SK-N-SH (cell line): ENCODE measurements at regions not wholly inside any gene's neighbourhood (a gene's known extent, or its start where the extent isn't known, plus 50 kb on each side); places are given as distances from the start of the nearest gene placed in this dataset.

Experiments used
- CTCF ChIA-PET: fragments of 300-600, 350-600 bp; formaldehyde crosslinking; extraction: SDS; loops from one replicate; lab custom pipeline; 2021; lab: Yijun Ruan, JAX
- POLR2A ChIA-PET: fragments of 350-600 bp; sonication (Branson Sonifier 250); formaldehyde crosslinking; extraction: SDS; loops from one replicate; lab custom pipeline; 2020; ENCODE audit warnings: antibody characterized with exemption, inconsistent platforms; lab: Yijun Ruan, JAX
- DNase-seq: peaks from one replicate; pipeline ENCODE4 v3.0.0; 2012
- H2AFZ ChIP-seq: fragments of 200-600 bp; sonication (generic); 2 replicates; pipeline ENCODE4 v1.8.1; 2016; ENCODE audit warnings: antibody characterized with exemption, mild to moderate bottlenecking, low read depth
- H3F3A ChIP-seq: fragments of 200-600 bp; sonication (generic); replicated peaks from 2 replicates; pipeline ENCODE3; 2016; ENCODE audit warnings: antibody characterized with exemption, mild to moderate bottlenecking; ENCODE audit not compliant: insufficient read depth
- H3K27ac ChIP-seq, 2 experiments: fragments of 200-500 bp in 1 of 2; fragments of 200-600 bp in 1 of 2; sonication (Bioruptor generic) in 1 of 2; sonication (generic), shearing (Covaris generic) in 1 of 2; 2 replicates each; pipeline versions ENCODE4 v1.5.1 to v1.6.1; 2014 to 2016; ENCODE audit warnings: low read depth in 2 of 2, inconsistent platforms in 1 of 2, low read length in 1 of 2, mild to moderate bottlenecking in 1 of 2, mixed read lengths in 1 of 2
- H3K27me3 ChIP-seq: fragments of 200-600 bp; sonication (generic), shearing (Covaris generic); 2 replicates; pipeline ENCODE4 v1.6.1; 2016; ENCODE audit warnings: mixed run types; ENCODE audit not compliant: insufficient read depth
- H3K36me3 ChIP-seq, 2 experiments: fragments of 200-500 bp in 1 of 2; fragments of 200-600 bp in 1 of 2; sonication (Bioruptor generic) in 1 of 2; sonication (generic) in 1 of 2; replicated peaks in 1 of 2; 2 replicates each; pipeline versions ENCODE3 to v1.5.1; 2014 to 2016; ENCODE audit warnings: low read length in 1 of 2, mild to moderate bottlenecking in 1 of 2; ENCODE audit not compliant: insufficient read depth in 2 of 2, control insufficient read depth in 1 of 2
- H3K4me1 ChIP-seq, 2 experiments: fragments of 200-500 bp in 1 of 2; fragments of 200-600 bp in 1 of 2; sonication (Bioruptor generic) in 1 of 2; sonication (generic), shearing (Covaris generic) in 1 of 2; 2 replicates each; pipeline versions ENCODE4 v1.5.1 to v1.6.1; 2014 to 2016; ENCODE audit warnings: low read depth in 1 of 2, low read length in 1 of 2, mixed run types in 1 of 2; ENCODE audit not compliant: insufficient read depth in 2 of 2, control insufficient read depth in 1 of 2
- H3K4me2 ChIP-seq: fragments of 200-600 bp; sonication (generic), shearing (Covaris generic); 2 replicates; pipeline ENCODE4 v1.6.1; 2017; ENCODE audit warnings: mixed run types
- H3K4me3 ChIP-seq, 2 experiments: fragments of 200-500 bp in 1 of 2; fragments of 200-600 bp in 1 of 2; sonication (Bioruptor generic) in 1 of 2; sonication (generic), shearing (Covaris generic) in 1 of 2; 2 replicates each; pipeline versions ENCODE4 v1.5.1 to v1.8.1; 2014 to 2016; ENCODE audit warnings: low read depth in 2 of 2, inconsistent platforms in 1 of 2, low read length in 1 of 2, mild to moderate bottlenecking in 1 of 2, mixed read lengths in 1 of 2, moderate library complexity in 1 of 2
- H3K79me2 ChIP-seq: fragments of 200-600 bp; sonication (generic); 2 replicates; pipeline ENCODE4 v1.8.1; 2017; ENCODE audit warnings: mild to moderate bottlenecking; ENCODE audit not compliant: insufficient read depth
- H3K9ac ChIP-seq: fragments of 200-600 bp; sonication (generic); 2 replicates; pipeline ENCODE4 v1.6.1; 2017; ENCODE audit warnings: mixed run types
- H3K9me2 ChIP-seq: fragments of 200-600 bp; sonication (generic); 2 replicates; pipeline ENCODE4 v1.6.1; 2017; ENCODE audit warnings: mixed run types
- H3K9me3 ChIP-seq: fragments of 200-600 bp; sonication (generic); 2 replicates; pipeline ENCODE4 v1.6.1; 2017; ENCODE audit warnings: mixed run types, mild to moderate bottlenecking, moderate library complexity
- H4K20me1 ChIP-seq: fragments of 200-600 bp; sonication (generic); 2 replicates; pipeline ENCODE4 v1.6.1; 2017; ENCODE audit warnings: mild to moderate bottlenecking, mixed run types; ENCODE audit not compliant: insufficient read depth
- CTCF ChIP-seq: fragments of 200-600 bp; sonication (generic); IDR thresholded peaks from 2 replicates; pipeline ENCODE4 v1.6.1; 2017; ENCODE audit warnings: antibody characterized with exemption, mild to moderate bottlenecking, moderate library complexity
- ELF1 ChIP-seq: IDR thresholded peaks from 2 replicates; pipeline ENCODE4 v1.4.0; 2012
- EP300 ChIP-seq, 2 experiments: IDR thresholded peaks; 2 replicates each; pipeline versions ENCODE4 v1.4.0 to v1.6.1; 2012; ENCODE audit warnings: borderline replicate concordance in 1 of 2, low read depth in 1 of 2, low read length in 1 of 2
- EZH2phosphoT487 ChIP-seq: fragments of 200-600 bp; sonication (generic); IDR thresholded peaks from 2 replicates; pipeline ENCODE4 v1.6.1; 2017; ENCODE audit warnings: low read depth, mixed run types, mild to moderate bottlenecking, antibody characterized with exemption, moderate library complexity, borderline replicate concordance
- FOSL2 ChIP-seq: IDR thresholded peaks from 2 replicates; pipeline ENCODE4 v1.4.0; 2012; ENCODE audit warnings: low read depth, mild to moderate bottlenecking, moderate library complexity, borderline replicate concordance
- FOXJ3 ChIP-seq: sonication (generic); formaldehyde crosslinking; IDR thresholded peaks from 2 replicates; pipeline ENCODE4 v1.5.1; 2020; ENCODE audit warnings: mild to moderate bottlenecking, missing genetic modification reagents
- GATA2 ChIP-seq: sonication (generic); formaldehyde crosslinking; IDR thresholded peaks from 2 replicates; pipeline ENCODE4 v1.5.0; 2020; ENCODE audit warnings: mild to moderate bottlenecking, missing genetic modification reagents
- JUND ChIP-seq: IDR thresholded peaks from 2 replicates; pipeline ENCODE4 v1.4.0; 2012
- MAX ChIP-seq: IDR thresholded peaks from 2 replicates; pipeline ENCODE4 v1.4.0; 2012; ENCODE audit warnings: low read depth
- MEF2A ChIP-seq: IDR thresholded peaks from 2 replicates; pipeline ENCODE4 v1.4.0; 2012; ENCODE audit warnings: low read depth, borderline replicate concordance
- NRF1 ChIP-seq: IDR thresholded peaks from 2 replicates; pipeline ENCODE4 v1.6.1; 2012; ENCODE audit warnings: low read depth, mild to moderate bottlenecking, low read length
- POLR2AphosphoS5 ChIP-seq: IDR thresholded peaks from 2 replicates; pipeline ENCODE4 v1.6.1; 2012; ENCODE audit warnings: low read depth, low read length
- RAD21 ChIP-seq: IDR thresholded peaks from 2 replicates; pipeline ENCODE4 v1.6.1; 2012; ENCODE audit warnings: mild to moderate bottlenecking, low read length
- RCOR1 ChIP-seq: fragments of 150-350 bp; IDR thresholded peaks from 2 replicates; pipeline ENCODE4 v1.6.1; 2017; ENCODE audit warnings: antibody characterized with exemption, low read length
- RXRA ChIP-seq: IDR thresholded peaks from 2 replicates; pipeline ENCODE4 v1.4.0; 2012; ENCODE audit warnings: low read depth, mild to moderate bottlenecking, borderline replicate concordance
- SMC3 ChIP-seq: IDR thresholded peaks from 2 replicates; pipeline ENCODE4 v1.6.1; 2012; ENCODE audit warnings: low read depth, low read length, improper control_type of control experiment
- TAF1 ChIP-seq: IDR thresholded peaks from 2 replicates; pipeline ENCODE4 v1.6.1; 2012; ENCODE audit warnings: low read depth, mild to moderate bottlenecking, low read length, moderate library complexity, borderline replicate concordance
- WGBS: methylation state at CpG from one replicate; pipeline ENCODE4 v1.1.6; 2017; ENCODE audit warnings: low lambda C conversion rate; 5-methylcytosine and 5-hydroxymethylcytosine counted together
- TF ChIP-seq, protein P1 (sequence below): IDR thresholded peaks from 2 replicates; pipeline ENCODE4; 2012
- TF ChIP-seq, protein P2 (sequence below): IDR thresholded peaks from 2 replicates; pipeline ENCODE4 v1.4.0; 2012; ENCODE audit warnings: low read depth, borderline replicate concordance
- TF ChIP-seq, protein P3 (sequence below): IDR thresholded peaks from 2 replicates; pipeline ENCODE4 v1.4.0; 2012; ENCODE audit warnings: low read depth, borderline replicate concordance
- TF ChIP-seq, protein P4 (sequence below): fragments of 150-350 bp; IDR thresholded peaks from 2 replicates; pipeline ENCODE4 v1.6.1; 2016; ENCODE audit warnings: mild to moderate bottlenecking, low read depth, low read length

DNA sequence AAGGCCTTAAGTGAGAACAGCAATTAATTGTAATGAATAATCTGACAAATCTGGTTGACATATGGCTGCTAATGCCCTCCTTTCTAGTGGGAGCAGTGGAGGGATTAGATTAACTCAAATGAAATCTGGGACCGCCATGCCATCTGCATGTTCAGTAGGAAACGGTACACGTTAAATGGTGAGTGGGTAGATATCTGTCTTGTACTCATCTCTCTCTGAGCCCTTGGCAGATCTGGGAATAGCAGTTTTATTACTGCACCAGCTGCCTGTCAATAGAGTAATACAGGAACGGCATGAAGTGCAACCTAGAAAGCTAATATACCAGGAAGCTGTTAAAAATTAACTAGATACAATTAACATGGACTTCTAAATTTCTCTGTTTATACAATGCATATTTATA is 258.8 kb downstream of the GPD2 start:
- Histone ChIP-seq H3K27me3 (peaks cover 8% of the 10 kb centered on the region; the same call in 1 of the 2 replicates), H3K9me2 (no peaks in the 10 kb centered on the region), H3K4me1 (no peaks in the 10 kb centered on the region), H3K4me3 (no peak overlapping the region), H3K79me2 (no peaks in the 10 kb centered on the region), H3F3A (no peaks in the 10 kb centered on the region), H3K36me3 (no peaks in the 10 kb centered on the region), H3K9me3 (no peaks in the 10 kb centered on the region), H4K20me1 (no peaks in the 10 kb centered on the region), H3K4me2 (no peak overlapping the region), H2AFZ (no peak overlapping the region), H3K9ac (no peak overlapping the region), H3K27ac (no peak overlapping the region)
- no peak for DNase-seq
- ChIA-PET POLR2A (no interaction called here), CTCF (no interaction called here)
- WGBS, result 5% methylated on average over 4 of the region's 4 CpGs
- TF ChIP-seq SMC3, result no peak
- TF ChIP-seq, protein P1, sequence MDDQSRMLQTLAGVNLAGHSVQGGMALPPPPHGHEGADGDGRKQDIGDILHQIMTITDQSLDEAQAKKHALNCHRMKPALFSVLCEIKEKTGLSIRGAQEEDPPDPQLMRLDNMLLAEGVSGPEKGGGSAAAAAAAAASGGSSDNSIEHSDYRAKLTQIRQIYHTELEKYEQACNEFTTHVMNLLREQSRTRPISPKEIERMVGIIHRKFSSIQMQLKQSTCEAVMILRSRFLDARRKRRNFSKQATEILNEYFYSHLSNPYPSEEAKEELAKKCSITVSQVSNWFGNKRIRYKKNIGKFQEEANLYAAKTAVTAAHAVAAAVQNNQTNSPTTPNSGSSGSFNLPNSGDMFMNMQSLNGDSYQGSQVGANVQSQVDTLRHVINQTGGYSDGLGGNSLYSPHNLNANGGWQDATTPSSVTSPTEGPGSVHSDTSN, result no peak
- TF ChIP-seq RXRA, result no peak
- TF ChIP-seq, protein P2, sequence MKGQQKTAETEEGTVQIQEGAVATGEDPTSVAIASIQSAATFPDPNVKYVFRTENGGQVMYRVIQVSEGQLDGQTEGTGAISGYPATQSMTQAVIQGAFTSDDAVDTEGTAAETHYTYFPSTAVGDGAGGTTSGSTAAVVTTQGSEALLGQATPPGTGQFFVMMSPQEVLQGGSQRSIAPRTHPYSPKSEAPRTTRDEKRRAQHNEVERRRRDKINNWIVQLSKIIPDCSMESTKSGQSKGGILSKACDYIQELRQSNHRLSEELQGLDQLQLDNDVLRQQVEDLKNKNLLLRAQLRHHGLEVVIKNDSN, result no peak
- no peak for TF ChIP-seq FOSL2
- TF ChIP-seq EZH2phosphoT487, result no peak
- TF ChIP-seq GATA2, result no peak
- TF ChIP-seq JUND, result no peak

GRCh38 chr2:156695595-156695994 is 259.4 kb downstream of the GPD2 start:
- no peak overlapping the region for H3K4me2 ChIP-seq
- no peak overlapping the region for H3K9ac ChIP-seq
- H2AFZ ChIP-seq, result no peak overlapping the region
- ChIA-PET POLR2A (no interaction called here), CTCF (no interaction called here)
- no peaks in the 10 kb centered on the region for H4K20me1 ChIP-seq
- H3K79me2 ChIP-seq, result no peaks in the 10 kb centered on the region
- H3K27ac ChIP-seq, result no peak overlapping the region
- TF ChIP-seq, protein P3, sequence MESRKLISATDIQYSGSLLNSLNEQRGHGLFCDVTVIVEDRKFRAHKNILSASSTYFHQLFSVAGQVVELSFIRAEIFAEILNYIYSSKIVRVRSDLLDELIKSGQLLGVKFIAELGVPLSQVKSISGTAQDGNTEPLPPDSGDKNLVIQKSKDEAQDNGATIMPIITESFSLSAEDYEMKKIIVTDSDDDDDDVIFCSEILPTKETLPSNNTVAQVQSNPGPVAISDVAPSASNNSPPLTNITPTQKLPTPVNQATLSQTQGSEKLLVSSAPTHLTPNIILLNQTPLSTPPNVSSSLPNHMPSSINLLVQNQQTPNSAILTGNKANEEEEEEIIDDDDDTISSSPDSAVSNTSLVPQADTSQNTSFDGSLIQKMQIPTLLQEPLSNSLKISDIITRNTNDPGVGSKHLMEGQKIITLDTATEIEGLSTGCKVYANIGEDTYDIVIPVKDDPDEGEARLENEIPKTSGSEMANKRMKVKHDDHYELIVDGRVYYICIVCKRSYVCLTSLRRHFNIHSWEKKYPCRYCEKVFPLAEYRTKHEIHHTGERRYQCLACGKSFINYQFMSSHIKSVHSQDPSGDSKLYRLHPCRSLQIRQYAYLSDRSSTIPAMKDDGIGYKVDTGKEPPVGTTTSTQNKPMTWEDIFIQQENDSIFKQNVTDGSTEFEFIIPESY, result no peak
- TF ChIP-seq ELF1, result no peak
- TF ChIP-seq NRF1, result no peak
- TF ChIP-seq GATA2, result no peak
- TF ChIP-seq FOSL2, result no peak
- TF ChIP-seq RXRA, result no peak
- no peak for TF ChIP-seq FOXJ3 (CRISPR knock-in tag)
- TF ChIP-seq, protein P4, sequence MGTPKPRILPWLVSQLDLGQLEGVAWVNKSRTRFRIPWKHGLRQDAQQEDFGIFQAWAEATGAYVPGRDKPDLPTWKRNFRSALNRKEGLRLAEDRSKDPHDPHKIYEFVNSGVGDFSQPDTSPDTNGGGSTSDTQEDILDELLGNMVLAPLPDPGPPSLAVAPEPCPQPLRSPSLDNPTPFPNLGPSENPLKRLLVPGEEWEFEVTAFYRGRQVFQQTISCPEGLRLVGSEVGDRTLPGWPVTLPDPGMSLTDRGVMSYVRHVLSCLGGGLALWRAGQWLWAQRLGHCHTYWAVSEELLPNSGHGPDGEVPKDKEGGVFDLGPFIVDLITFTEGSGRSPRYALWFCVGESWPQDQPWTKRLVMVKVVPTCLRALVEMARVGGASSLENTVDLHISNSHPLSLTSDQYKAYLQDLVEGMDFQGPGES, result no peak
- no peak for TF ChIP-seq RAD21
- TF ChIP-seq TAF1, result no peak
- TF ChIP-seq, protein P1, result no peak
- TF ChIP-seq CTCF, result no peak
- TF ChIP-seq RCOR1, result no peak
- TF ChIP-seq POLR2AphosphoS5, result no peak
- TF ChIP-seq MEF2A, result no peak
- TF ChIP-seq EP300 (IDR thresholded peaks at IDR 0.05; ENCODE audit: borderline replicate concordance in 1 of 2, low read depth in 1 of 2, low read length in 1 of 2), result no peak
- TF ChIP-seq MAX, result no peak
- H3K4me1 ChIP-seq, result no peaks in the 10 kb centered on the region
- no peaks in the 10 kb centered on the region for H3F3A ChIP-seq
- H3K9me3 ChIP-seq, result no peaks in the 10 kb centered on the region
- H3K4me3 ChIP-seq, result no peak overlapping the region
- no peak for DNase-seq
- no peaks in the 10 kb centered on the region for H3K9me2 ChIP-seq
- H3K36me3 ChIP-seq, result no peaks in the 10 kb centered on the region
- WGBS, result 18% methylated on average over 2 of the region's 2 CpGs
- H3K27me3 ChIP-seq, result peaks cover 8% of the 10 kb centered on the region; the same call in 1 of the 2 replicates
